ENCODE measurements at regions not wholly inside any gene's neighbourhood (a gene's known extent, or its start where the extent isn't known, plus 50 kb on each side); places are given as distances from the start of the nearest gene placed in this dataset.
"Not testable (repeated sequence)": the region's sequence is repeated elsewhere in the genome, so short reads cannot be mapped to it uniquely, and the experiment has no call there.

DNA sequence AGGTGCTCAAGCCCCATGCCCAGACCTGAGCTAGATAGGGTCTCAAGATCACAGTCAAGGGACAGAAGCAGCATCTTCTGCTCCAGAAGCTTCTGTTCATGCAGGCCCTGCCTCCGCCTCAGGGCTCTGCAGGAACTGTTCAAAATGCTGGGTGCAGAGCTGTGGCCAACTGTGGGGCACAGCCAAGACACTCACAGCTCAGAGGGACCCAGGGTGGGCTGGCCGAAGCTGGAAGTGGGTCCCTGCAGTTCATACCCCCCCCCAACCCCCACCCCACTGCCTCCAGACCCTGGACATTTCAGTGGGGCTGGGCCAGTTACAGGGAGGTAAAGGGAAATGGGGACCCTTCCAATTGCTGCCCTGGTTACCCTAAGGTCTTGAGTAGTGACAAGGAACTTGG lies 129.0 kb downstream of the CRYBB2 start:
- no peak for TF ChIP-seq POLR2AphosphoS5 (IDR thresholded peaks at IDR 0.05)
- no peaks in the 10 kb centered on the region for H3K4me1 ChIP-seq
- no peaks in the 10 kb centered on the region for H3K27me3 ChIP-seq
- ATAC-seq, result no peak
- no CpG with 5 or more reads among the region's 2 CpGs for WGBS, 2 donors (ENCODE audit: low coverage in 1 of 2)
- H3K36me3 ChIP-seq, result peaks cover 0 to 79% of the 10 kb centered on the region in 2 donors
- no peak overlapping the region for H3K4me3 ChIP-seq
- no peaks in the 10 kb centered on the region for H3K9me3 ChIP-seq
- no peak overlapping the region for H3K27ac ChIP-seq

DNA sequence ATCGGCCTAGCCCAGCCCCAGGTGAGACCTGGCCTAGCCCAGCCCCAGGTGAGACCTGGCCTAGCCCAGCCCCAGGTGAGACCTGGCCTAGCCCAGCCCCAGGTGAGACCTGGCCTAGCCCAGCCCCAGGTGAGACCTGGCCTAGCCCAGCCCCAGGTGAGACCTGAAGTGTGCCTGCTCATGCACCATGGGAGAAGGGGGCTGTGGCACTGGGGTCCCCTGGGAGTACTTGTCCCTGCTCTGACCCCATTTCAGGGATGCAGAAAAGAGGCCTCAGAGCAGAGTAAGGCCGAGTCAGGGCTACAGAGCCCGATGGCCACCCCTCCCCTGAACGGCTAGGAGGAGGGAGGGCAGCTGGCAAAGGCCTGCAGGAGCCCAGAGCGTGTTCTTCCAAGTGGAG lies 129.6 kb downstream of the CRYBB2 start:
- H3K4me3 ChIP-seq, ATAC-seq, H3K4me1 ChIP-seq, H3K27ac ChIP-seq, H3K27me3 ChIP-seq, H3K9me3 ChIP-seq: not testable (repeated sequence)
- peaks cover 0 to 85% of the 10 kb centered on the region in 2 donors for H3K36me3 ChIP-seq
- WGBS, 2 donors (ENCODE audit: low coverage in 1 of 2), result no CpG with 5 or more reads among the region's 5 CpGs

DNA sequence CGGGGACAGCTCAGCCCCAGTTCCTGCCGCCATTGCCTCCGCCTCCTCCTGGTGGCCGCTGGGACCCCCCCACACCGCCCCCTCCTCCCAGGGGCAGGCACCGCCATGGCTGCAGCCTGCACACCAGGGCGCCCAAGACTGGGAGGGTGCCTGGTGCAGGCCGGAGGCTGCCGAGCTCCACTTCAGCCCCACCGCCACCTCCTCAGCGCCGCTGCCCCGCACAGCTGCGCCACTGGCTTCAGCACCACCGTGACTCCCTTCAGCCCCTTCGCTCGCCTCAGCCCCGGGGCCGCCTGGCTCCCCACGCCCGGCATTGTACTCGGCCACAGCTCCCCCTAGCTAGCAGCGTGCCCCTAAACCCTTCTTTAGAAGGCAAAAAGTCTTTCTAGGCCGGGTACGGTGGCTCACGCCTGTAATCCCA lies 131.1 kb downstream of the CRYBB2 start:
- Histone ChIP-seq H3K4me3 (no peak overlapping the region), H3K4me1 (no peaks in the 10 kb centered on the region), H3K27me3 (no peaks in the 10 kb centered on the region), H3K9me3 (no peaks in the 10 kb centered on the region), H3K36me3 (peaks cover 0 to 95% of the 10 kb centered on the region in 2 donors), H3K27ac (no peak overlapping the region)
- no peak for ATAC-seq
- TF ChIP-seq, protein P1, sequence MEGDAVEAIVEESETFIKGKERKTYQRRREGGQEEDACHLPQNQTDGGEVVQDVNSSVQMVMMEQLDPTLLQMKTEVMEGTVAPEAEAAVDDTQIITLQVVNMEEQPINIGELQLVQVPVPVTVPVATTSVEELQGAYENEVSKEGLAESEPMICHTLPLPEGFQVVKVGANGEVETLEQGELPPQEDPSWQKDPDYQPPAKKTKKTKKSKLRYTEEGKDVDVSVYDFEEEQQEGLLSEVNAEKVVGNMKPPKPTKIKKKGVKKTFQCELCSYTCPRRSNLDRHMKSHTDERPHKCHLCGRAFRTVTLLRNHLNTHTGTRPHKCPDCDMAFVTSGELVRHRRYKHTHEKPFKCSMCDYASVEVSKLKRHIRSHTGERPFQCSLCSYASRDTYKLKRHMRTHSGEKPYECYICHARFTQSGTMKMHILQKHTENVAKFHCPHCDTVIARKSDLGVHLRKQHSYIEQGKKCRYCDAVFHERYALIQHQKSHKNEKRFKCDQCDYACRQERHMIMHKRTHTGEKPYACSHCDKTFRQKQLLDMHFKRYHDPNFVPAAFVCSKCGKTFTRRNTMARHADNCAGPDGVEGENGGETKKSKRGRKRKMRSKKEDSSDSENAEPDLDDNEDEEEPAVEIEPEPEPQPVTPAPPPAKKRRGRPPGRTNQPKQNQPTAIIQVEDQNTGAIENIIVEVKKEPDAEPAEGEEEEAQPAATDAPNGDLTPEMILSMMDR (IDR thresholded peaks at IDR 0.05), result no peak
- no peak for TF ChIP-seq POLR2AphosphoS5 (IDR thresholded peaks at IDR 0.05)
- TF ChIP-seq POLR2A (IDR thresholded peaks at IDR 0.05), result no peak
- WGBS, 2 donors (ENCODE audit: low coverage in 1 of 2), result 65% methylated on average over 4 of the region's 26 CpGs; no CpG with 5 or more reads in 1 of the 2 donors

DNA sequence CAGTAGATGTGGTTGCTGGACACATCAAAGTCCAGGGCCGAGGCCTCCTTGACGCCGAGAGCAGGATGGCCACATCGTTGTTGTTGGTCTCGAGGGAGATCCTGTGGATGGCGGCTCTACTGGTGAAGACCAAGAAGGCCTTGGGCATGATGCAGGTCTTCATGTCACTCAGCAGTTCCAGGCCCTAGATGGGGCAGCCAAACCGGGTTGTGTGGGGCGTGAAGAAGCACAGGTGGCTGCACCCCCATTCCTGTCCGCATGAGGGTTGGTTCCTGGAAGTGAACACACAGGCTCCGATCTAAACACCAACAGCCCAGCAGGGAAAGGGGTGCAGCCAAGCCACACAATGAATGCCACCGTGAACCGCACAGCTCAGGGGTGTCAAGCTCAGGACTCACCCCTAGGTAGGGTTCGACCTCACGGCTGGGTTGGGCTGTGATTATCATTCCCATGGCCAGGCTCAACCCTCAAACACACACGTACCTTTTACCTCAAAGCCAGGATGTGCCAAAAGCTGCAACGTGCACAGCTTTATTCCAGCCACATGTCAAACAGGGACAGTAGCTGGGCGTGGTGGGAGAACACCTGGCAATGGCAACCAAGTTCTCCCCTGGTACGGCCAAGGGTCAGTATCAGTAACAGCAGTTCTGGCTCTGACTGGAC lies 132.3 kb downstream of the CRYBB2 start:
- TF ChIP-seq EP300 (IDR thresholded peaks at IDR 0.05), result no peak
- no peak for TF ChIP-seq POLR2A (IDR thresholded peaks at IDR 0.05)
- TF ChIP-seq, protein P1 (IDR thresholded peaks at IDR 0.05), result no peak
- Histone ChIP-seq H3K27ac (no peak overlapping the region), H3K4me1 (no peaks in the 10 kb centered on the region), H3K4me3 (no peak overlapping the region), H3K9me3 (no peaks in the 10 kb centered on the region), H3K36me3 (peaks cover 0 to 100% of the 10 kb centered on the region in 2 donors), H3K27me3 (no peaks in the 10 kb centered on the region)
- WGBS, 2 donors (ENCODE audit: low coverage in 1 of 2), result 97 to 100% methylated on average over 3 to 13 of the region's 18 CpGs
- ATAC-seq, result no peak

DNA sequence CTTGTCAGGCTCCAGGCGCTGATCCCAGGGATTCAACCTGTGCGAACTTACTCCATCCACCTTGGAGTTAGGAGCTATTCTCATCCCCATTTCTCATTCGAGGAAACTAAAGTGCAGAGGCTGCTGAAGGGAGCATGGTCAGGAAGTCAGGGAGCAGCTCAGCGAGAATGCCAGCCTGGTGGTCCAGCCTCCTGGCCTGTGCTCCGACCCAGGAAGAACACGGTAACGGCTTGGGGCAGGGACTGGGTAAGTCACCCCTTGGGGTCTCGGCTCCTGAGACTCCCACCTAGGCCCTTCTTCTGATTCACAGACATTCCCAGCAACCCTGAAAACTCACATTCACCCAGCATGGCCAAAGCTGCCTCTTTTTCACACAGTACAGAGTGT lies 132.8 kb downstream of the CRYBB2 start:
- H3K27me3 ChIP-seq, result no peaks in the 10 kb centered on the region
- H3K4me1 ChIP-seq, result no peaks in the 10 kb centered on the region
- no peak for ATAC-seq
- TF ChIP-seq, protein P1 (IDR thresholded peaks at IDR 0.05), result no peak
- TF ChIP-seq EP300 (IDR thresholded peaks at IDR 0.05), result no peak
- no peak for TF ChIP-seq POLR2A (IDR thresholded peaks at IDR 0.05)
- TF ChIP-seq POLR2AphosphoS5 (IDR thresholded peaks at IDR 0.05), result no peak
- H3K36me3 ChIP-seq, result peaks cover 0 to 100% of the 10 kb centered on the region in 2 donors
- WGBS, 2 donors (ENCODE audit: low coverage in 1 of 2), result 95 to 100% methylated on average over 3 to 6 of the region's 8 CpGs
- no peak overlapping the region for H3K4me3 ChIP-seq
- no peaks in the 10 kb centered on the region for H3K9me3 ChIP-seq
- no peak overlapping the region for H3K27ac ChIP-seq

DNA sequence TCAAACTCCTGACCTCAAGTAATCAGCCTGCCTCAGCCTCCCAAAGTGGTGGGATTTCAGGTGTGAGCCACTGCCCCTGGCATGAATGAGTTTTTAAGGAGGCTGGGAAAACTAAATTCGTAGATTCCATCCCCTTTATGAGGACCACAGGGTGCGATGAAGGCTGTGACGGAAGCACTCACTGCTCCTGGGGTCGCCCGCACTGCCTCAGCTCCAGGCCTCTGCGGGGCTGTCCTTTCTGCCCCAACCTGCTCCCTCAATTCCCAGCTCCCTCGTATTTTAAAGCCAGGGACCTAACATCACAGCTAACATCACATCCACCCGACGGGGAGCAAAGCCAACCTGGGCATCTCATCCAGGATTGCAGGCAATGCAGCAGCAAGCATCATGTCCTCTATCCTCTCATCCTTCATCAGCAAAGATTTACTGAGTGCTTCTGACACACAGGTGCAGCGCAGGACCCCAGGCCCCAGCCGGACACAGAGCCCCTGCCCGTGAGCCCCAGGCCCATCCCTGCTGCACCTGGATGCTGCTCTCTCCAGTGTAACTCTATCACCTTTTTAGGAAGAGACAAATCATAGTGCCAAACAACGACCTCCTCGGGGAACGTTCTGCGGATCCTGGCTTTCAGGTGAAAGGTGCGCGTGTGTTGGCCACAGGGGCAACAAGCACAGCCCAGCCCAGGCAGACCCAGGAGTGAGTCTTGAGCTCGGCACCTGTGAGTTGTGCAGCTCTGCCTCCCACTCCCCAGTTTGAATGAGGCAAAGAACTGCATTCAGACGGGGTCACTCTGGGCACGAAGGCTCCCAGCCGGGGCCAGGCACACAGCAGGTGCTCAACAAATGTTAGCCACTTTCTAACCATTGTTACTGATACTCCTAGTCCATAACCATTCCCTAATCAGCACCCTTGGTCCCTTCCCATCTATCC lies 134.3 kb downstream of the CRYBB2 start:
- Histone ChIP-seq H3K27ac (no peak overlapping the region), H3K27me3 (no peaks in the 10 kb centered on the region), H3K4me1 (no peaks in the 10 kb centered on the region), H3K36me3 (peaks cover 0 to 100% of the 10 kb centered on the region in 2 donors), H3K9me3 (no peaks in the 10 kb centered on the region), H3K4me3 (no peak overlapping the region)
- TF ChIP-seq EP300 (IDR thresholded peaks at IDR 0.05), result no peak
- TF ChIP-seq, protein P1 (IDR thresholded peaks at IDR 0.05), result no peak
- no peak for TF ChIP-seq POLR2A (IDR thresholded peaks at IDR 0.05)
- no peak for TF ChIP-seq POLR2AphosphoS5 (IDR thresholded peaks at IDR 0.05)
- no peak for ATAC-seq
- 94 to 100% methylated on average over 4 to 8 of the region's 22 CpGs for WGBS, 2 donors (ENCODE audit: low coverage in 1 of 2)

Measured in gastroesophageal sphincter (tissue), 4 donors.